ENCODE measurements at regions not wholly inside any gene's neighbourhood (a gene's known extent, or its start where the extent isn't known, plus 50 kb on each side); places are given as distances from the start of the nearest gene placed in this dataset.

DNA sequence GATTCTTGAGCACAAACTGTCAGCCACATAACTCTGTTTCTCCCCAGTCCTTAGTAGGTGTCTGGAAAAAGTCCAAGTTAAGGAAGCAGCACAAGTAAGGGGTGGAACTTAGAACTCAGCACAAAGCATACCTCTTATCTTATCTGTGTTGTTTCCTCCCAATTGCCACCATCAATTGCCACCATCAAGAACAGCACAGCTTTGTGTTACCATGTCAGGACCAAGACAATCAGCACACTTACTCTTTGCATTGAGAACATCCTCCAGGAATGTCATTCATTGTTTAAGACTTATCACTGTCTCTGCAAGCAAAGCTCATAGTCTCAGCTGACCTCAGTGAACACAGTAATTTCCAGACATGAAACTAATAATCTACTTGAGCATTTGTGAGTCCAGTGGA, 212.7 kb upstream of the FSHR start:
- no peak overlapping the region for H3K4me3 ChIP-seq (ENCODE audit: low read depth, low read length)
- no peak for DNase-seq (ENCODE audit: low read depth)
- TF ChIP-seq CTCF (conservative IDR thresholded peaks at IDR 0.05; ENCODE audit: low read depth, low read length) = no peak

GRCh38 chr2:49360407-49360767, 206.1 kb upstream of the FSHR start:
- H3K4me3 ChIP-seq (ENCODE audit: low read depth, low read length) = no peak overlapping the region
- DNase-seq (ENCODE audit: low read depth) = no peak
- TF ChIP-seq CTCF (conservative IDR thresholded peaks at IDR 0.05; ENCODE audit: low read depth, low read length) = no peak

- no peak for DNase-seq (ENCODE audit: low read depth)
- no peak overlapping the region for H3K4me3 ChIP-seq (ENCODE audit: low read depth, low read length)
- TF ChIP-seq CTCF (conservative IDR thresholded peaks at IDR 0.05; ENCODE audit: low read depth, low read length) = no peak
These were observed 205.5 kb upstream of the FSHR start for GRCh38 chr2:49359721-49360406.

GRCh38 chr2:49355611-49356010, 201.3 kb upstream of the FSHR start:
- no peak for DNase-seq (ENCODE audit: low read depth)
- H3K4me3 ChIP-seq (ENCODE audit: low read depth, low read length) = no peak overlapping the region
- TF ChIP-seq CTCF (conservative IDR thresholded peaks at IDR 0.05; ENCODE audit: low read depth, low read length) = no peak

DNA sequence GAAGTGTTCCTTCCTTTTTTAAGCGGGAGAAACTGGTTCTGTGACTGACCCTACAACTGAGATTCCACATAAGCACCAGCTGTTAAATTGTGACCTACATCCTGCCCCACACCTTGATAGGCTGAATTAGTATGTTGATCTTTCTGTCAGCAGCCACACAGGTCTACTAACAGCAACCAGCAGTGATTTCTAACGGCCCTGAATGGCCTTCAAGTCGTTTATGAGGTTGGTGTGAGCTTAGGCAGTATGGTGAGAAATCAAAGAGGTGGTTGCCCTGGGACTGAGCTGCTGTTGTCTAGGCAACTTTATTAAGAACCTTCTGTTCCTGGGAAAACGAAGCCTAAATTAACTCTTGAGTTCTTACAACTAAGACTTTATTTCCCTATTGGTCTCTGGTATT, 197.2 kb upstream of the FSHR start:
- H3K4me3 ChIP-seq (ENCODE audit: low read depth, low read length) = no peak overlapping the region
- DNase-seq (ENCODE audit: low read depth) = no peak
- TF ChIP-seq CTCF (conservative IDR thresholded peaks at IDR 0.05; ENCODE audit: low read depth, low read length) = no peak

GRCh38 chr2:49343638-49344037, 189.3 kb upstream of the FSHR start:
- TF ChIP-seq CTCF (conservative IDR thresholded peaks at IDR 0.05; ENCODE audit: low read depth, low read length) = no peak
- H3K4me3 ChIP-seq (ENCODE audit: low read depth, low read length) = no peak overlapping the region
- DNase-seq (ENCODE audit: low read depth) = no peak

- TF ChIP-seq CTCF (conservative IDR thresholded peaks at IDR 0.05; ENCODE audit: low read depth, low read length) = no peak
- no peak overlapping the region for H3K4me3 ChIP-seq (ENCODE audit: low read depth, low read length)
- DNase-seq (ENCODE audit: low read depth) = no peak
These were observed 187.8 kb upstream of the FSHR start for GRCh38 chr2:49342156-49342555.

Measured in epithelial cell of proximal tubule (primary cell).